GM13977 (cell line): ENCODE measurements at regions not wholly inside any gene's neighbourhood (a gene's known extent, or its start where the extent isn't known, plus 50 kb on each side); places are given as distances from the start of the nearest gene placed in this dataset.

Experiments
- DNase-seq: peaks from one replicate; pipeline ENCODE4 v3.0.0; 2012; ENCODE audit warnings: low spot score
- in situ Hi-C: fragments of 300-500 bp; cut with MboI; formaldehyde crosslinking; loops from one replicate; pipeline ENCODE4 v1.12.0; 2022; ENCODE audit warnings: low sequenced_read_pairs, low pct_unique_long_range_greater_than_20kb, mixed read lengths, inconsistent platforms; ENCODE audit not compliant: unreplicated experiment
- TF ChIP-seq, protein P1 (sequence below): IDR thresholded peaks from 2 replicates; pipeline ENCODE4 v1.5.1; 2012; ENCODE audit warnings: mild to moderate bottlenecking, control low read depth; ENCODE audit not compliant: insufficient read depth; ENCODE audit errors: extremely low read depth, missing control alignments

DNA sequence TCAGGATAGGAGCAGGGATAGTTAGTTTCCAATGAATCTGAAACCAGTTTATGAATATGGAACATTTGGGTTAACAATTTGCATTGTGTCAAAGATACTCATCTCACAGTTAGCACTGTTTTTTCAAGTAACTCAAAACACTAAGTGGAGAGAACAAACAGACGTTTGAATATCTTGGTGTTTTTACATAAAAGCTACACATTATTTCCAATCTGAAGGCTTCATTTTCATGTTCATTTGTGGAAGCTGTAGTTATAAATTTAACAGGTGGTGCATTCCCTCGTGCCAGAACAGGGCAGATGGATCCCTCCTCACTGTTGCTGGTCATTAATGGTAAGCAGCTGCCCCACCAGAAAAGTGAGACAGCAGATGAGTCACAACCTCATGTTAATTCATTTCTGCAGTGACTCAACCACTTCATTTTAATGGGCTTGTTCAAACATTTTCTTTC is 286.9 kb downstream of the TMX3 start:
- DNase-seq, result no peak
- in situ Hi-C loops, result no loop called here
- TF ChIP-seq, protein P1, sequence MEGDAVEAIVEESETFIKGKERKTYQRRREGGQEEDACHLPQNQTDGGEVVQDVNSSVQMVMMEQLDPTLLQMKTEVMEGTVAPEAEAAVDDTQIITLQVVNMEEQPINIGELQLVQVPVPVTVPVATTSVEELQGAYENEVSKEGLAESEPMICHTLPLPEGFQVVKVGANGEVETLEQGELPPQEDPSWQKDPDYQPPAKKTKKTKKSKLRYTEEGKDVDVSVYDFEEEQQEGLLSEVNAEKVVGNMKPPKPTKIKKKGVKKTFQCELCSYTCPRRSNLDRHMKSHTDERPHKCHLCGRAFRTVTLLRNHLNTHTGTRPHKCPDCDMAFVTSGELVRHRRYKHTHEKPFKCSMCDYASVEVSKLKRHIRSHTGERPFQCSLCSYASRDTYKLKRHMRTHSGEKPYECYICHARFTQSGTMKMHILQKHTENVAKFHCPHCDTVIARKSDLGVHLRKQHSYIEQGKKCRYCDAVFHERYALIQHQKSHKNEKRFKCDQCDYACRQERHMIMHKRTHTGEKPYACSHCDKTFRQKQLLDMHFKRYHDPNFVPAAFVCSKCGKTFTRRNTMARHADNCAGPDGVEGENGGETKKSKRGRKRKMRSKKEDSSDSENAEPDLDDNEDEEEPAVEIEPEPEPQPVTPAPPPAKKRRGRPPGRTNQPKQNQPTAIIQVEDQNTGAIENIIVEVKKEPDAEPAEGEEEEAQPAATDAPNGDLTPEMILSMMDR, result no peak

DNA sequence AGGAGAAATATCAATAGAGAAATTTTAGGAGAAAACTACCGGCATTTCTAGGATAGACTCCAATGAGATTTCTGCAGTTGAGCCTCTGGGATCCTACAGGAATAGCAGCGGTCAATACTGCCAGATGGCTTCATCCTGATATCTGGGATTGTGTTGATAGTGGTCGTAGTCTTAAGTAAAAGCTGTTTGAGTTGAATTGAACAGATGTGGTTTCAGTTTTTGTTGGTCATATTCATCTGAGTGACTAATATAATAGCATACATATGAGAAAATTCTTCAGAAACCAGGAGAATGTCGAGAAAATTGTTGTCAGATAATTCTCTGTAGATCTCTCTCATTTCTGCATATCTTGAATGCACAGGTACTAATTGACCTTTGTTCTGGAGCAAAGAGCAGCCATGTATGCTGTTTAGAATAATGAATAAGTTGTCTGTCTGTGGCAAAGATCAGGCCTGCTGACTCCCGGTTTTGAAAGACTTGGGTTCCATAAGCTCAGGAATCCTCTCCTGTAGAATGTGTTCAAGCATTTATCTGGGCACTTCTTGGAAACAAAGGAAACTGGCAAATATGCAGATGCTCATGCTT is 288.1 kb downstream of the TMX3 start:
- in situ Hi-C loops, result no loop called here
- DNase-seq, result no peak
- TF ChIP-seq, protein P1, result no peak

DNA sequence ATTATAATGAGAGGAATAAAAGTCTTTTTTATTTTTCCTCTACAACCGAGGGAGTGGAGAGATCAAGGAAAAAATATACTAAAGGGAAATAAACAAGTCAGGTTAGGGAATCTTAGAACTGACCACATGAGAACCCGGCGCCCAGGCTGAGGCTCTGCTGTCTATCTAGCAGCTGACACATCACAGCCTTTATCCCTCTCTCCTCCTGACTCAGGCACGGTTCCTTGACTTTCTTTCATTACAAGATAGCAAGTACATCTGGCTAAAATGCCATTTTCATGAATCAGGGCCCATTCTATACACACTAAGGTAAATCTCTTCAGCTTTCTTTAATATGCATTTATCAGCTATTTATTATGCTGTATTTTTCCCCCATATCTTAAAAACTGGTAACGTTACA is 296.0 kb downstream of the TMX3 start:
- DNase-seq, result no peak
- TF ChIP-seq, protein P1, result no peak
- in situ Hi-C loops, result no loop called here

DNA sequence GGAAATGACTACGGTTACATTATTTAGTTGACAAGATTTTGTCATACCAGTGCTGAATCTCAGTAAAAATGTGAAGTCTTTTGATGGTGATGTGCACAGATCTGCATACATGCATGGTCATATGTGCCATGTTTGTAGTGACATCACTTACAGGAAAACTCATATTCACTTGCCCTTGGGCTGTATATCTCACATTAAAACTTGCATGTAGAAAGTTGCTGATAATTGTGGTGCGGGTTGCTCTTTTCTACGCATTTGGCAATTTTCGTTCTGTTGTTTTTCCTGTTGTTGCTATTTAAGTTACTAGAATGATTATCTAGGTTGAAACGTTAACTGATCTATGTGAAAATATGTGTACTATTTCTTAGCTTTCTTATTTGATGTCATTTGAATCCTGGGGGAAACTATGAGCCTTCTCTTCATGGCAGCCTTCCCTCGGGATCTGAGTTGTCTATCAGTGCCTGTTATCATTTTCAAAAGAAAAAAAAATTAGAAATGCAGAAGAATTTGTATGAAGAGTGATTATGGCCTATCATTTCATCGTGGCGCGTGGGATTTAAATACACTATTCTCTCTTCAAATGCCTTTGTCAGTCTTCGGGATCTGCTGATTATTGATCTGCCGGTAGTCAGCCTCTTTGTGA is 296.6 kb downstream of the TMX3 start:
- no peak for DNase-seq
- TF ChIP-seq, protein P1, result no peak
- in situ Hi-C loops, result no loop called here

DNA sequence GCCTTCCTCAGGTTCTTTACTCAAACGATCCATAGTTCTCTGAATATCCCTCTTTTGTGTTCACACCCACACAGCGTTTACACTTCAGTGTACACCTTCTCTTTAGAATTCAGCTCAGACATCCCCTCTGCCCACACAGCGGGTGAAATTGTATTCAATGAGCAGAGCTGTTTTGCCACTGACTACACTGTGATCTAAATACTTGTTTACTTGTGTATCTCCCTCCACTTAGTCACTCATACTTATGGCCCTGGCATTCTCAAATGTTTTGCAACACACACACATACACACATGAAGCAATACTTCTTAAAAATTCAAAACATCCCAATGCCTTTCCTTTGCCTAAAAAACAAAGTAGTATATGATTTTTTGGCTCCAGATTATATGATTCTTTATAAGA is 297.1 kb downstream of the TMX3 start:
- no peak for DNase-seq
- TF ChIP-seq, protein P1, result no peak
- in situ Hi-C loops, result no loop called here

DNA sequence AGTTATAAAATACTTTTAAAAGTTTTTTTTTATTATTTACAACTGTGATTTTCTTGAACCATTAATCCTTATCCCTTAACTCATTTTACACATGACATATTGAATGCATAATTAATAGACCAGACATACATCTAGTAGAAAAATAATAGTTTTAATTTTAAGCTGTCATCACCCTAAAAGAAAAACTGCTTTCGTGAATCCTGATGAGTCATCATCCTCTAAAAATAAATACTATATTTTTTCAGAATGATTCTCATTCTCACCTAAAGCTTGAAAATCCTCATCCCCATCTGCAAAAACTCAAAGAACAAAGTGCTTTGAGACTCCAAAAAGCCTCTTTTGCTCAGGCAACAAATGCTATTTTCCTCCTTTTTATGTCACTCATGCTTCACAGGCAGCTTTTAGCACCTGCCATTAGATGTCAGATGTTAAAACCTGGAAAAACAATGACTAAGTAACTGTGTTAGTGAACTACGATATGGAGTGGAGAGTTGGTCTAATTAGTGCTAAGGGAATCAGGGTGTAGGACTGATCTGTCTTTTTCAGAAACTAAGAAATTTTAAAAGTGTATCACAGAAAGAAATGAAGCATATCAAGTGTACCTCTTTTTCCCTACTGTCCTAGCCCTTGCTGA is 297.6 kb downstream of the TMX3 start:
- in situ Hi-C loops, result no loop called here
- TF ChIP-seq, protein P1, result no peak

More for the DNA sequence above, 297.6 kb downstream of the TMX3 start:
- no peak for DNase-seq
